ENCODE measurements at regions not wholly inside any gene's neighbourhood (a gene's known extent, or its start where the extent isn't known, plus 50 kb on each side); places are given as distances from the start of the nearest gene placed in this dataset.
A peak's percentile ranks its signal among the peaks of the same experiment; 100 is the strongest.

GRCh38 chr14:87628129-87628528 is 364.9 kb downstream of the GALC start:
- H3K4me1 Mint-ChIP-seq (ENCODE audit: low read depth) = peaks cover 11% of the 10 kb centered on the region
- DNase-seq (ENCODE audit: low spot score, unreplicated experiment) = no peak
- H3K9me3 Mint-ChIP-seq (ENCODE audit: low read depth) = peaks cover 3% of the 10 kb centered on the region
- H3K27ac Mint-ChIP-seq = peak overlapping the region; percentile 38
- no peak for TF ChIP-seq CTCF (IDR thresholded peaks at IDR 0.05; ENCODE audit: unreplicated experiment)
- peaks cover 3% of the 10 kb centered on the region for H3K27me3 Mint-ChIP-seq
- H3K4me3 Mint-ChIP-seq (ENCODE audit: low read depth) = no peak overlapping the region
- no peaks in the 10 kb centered on the region for H3K36me3 Mint-ChIP-seq (ENCODE audit: insufficient read depth)

GRCh38 chr14:87626266-87626665 is 366.7 kb downstream of the GALC start:
- no peak for TF ChIP-seq CTCF (IDR thresholded peaks at IDR 0.05; ENCODE audit: unreplicated experiment)
- Mint-ChIP-seq H3K9me3 (ENCODE audit: low read depth) (peaks cover 12% of the 10 kb centered on the region), H3K36me3 (ENCODE audit: insufficient read depth) (peaks cover 5% of the 10 kb centered on the region), H3K4me1 (ENCODE audit: low read depth) (peaks cover 11% of the 10 kb centered on the region), H3K27me3 (no peaks in the 10 kb centered on the region), H3K4me3 (ENCODE audit: low read depth) (no peak overlapping the region), H3K27ac (no peak overlapping the region)
- DNase-seq (ENCODE audit: low spot score, unreplicated experiment) = no peak

DNA sequence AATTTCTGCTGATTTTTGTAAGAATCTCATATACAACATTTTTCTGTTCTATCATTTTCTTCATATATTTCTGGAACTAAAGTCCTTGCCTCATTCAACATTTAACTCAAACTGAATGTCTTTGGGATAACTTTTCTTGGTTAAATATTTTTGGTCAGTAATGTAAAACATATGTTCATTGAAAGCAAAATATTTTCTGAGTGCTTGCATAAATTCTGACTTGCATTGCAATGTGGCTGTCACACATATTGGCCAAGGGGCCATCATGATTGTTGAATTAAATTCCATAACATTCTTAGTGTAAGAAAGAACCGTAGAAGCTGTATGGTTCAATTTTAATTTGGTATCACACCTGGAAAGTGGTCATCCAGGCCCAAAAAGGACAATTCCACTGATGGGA is 369.4 kb downstream of the GALC start:
- DNase-seq (ENCODE audit: low spot score, unreplicated experiment) = no peak
- Mint-ChIP-seq H3K9me3 (ENCODE audit: low read depth) (peaks cover 26% of the 10 kb centered on the region), H3K4me1 (ENCODE audit: low read depth) (peaks cover 5% of the 10 kb centered on the region)

GRCh38 chr14:87617079-87617478 is 375.9 kb downstream of the GALC start:
- Mint-ChIP-seq H3K4me1 (ENCODE audit: low read depth) (peaks cover 5% of the 10 kb centered on the region), H3K27me3 (no peaks in the 10 kb centered on the region), H3K4me3 (ENCODE audit: low read depth) (no peak overlapping the region), H3K36me3 (ENCODE audit: insufficient read depth) (peaks cover 9% of the 10 kb centered on the region), H3K27ac (no peak overlapping the region), H3K9me3 (ENCODE audit: low read depth) (peaks cover 17% of the 10 kb centered on the region)
- TF ChIP-seq CTCF (IDR thresholded peaks at IDR 0.05; ENCODE audit: unreplicated experiment) = no peak
- DNase-seq (ENCODE audit: low spot score, unreplicated experiment) = no peak

More for the DNA sequence above, 369.4 kb downstream of the GALC start:
- Mint-ChIP-seq H3K27me3 (no peaks in the 10 kb centered on the region), H3K27ac (no peak overlapping the region), H3K4me3 (ENCODE audit: low read depth) (no peak overlapping the region), H3K36me3 (ENCODE audit: insufficient read depth) (peaks cover 12% of the 10 kb centered on the region)
- TF ChIP-seq CTCF (IDR thresholded peaks at IDR 0.05; ENCODE audit: unreplicated experiment) = no peak

DNA sequence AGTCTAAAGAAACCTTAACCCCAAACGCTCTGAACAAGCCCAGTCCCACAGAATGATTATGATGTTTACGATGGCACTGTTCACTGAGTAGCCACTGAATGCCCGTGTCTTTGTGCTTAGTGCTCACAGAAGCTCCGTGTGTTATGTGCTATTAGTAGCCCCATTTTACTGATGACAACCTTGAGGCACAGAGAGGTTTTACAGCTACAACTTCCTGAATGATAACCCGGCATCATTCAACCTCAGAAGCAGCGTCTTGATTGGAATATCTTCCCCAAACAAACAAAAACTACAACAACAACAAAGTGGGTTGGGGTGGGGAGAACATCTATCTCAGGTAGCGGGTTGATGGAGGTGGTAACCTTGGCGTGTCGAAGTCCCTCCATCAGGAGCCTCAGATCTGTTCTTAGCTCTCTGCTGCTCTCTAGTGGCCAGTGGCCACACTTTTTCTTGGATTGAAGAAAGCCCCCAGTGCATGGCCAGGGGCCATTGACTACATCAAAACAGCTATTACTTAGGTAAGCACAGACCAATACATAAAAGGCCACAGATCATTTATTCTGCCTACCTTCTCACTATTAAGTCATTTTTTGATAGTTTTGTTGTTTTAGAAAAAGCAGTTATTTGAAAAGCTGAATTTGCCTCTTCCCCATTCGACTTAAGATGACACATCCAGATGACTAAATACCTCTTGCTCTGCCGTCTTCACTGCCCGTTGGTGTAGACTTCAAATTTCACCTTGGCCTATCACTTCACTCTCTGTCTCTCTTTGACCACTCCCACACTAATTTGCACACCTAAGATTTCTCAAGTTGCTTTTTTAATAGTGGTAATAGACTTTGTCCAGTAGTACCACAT is 376.9 kb downstream of the GALC start:
- no peak overlapping the region for H3K4me3 Mint-ChIP-seq (ENCODE audit: low read depth)
- H3K9me3 Mint-ChIP-seq (ENCODE audit: low read depth) = peaks cover 15% of the 10 kb centered on the region
- H3K36me3 Mint-ChIP-seq (ENCODE audit: insufficient read depth) = peaks cover 5% of the 10 kb centered on the region
- no peak overlapping the region for H3K27ac Mint-ChIP-seq
- peaks cover 5% of the 10 kb centered on the region for H3K4me1 Mint-ChIP-seq (ENCODE audit: low read depth)
- no peaks in the 10 kb centered on the region for H3K27me3 Mint-ChIP-seq
- peak; percentile 54 for DNase-seq (ENCODE audit: low spot score, unreplicated experiment)
- peak; percentile 90 for TF ChIP-seq CTCF (IDR thresholded peaks at IDR 0.05; ENCODE audit: unreplicated experiment)
